Mucosa of stomach (tissue), 1 donor: ENCODE measurements at regions not wholly inside any gene's neighbourhood (a gene's known extent, or its start where the extent isn't known, plus 50 kb on each side); places are given as distances from the start of the nearest gene placed in this dataset.

Experiments
- H3K27me3 ChIP-seq: one replicate; pipeline ENCODE4 v1.7.0; 2013; ENCODE audit warnings: mild to moderate bottlenecking, low read length; ENCODE audit not compliant: control insufficient read depth, insufficient read depth
- H3K36me3 ChIP-seq: one replicate; pipeline ENCODE4 v1.7.0; 2013; ENCODE audit warnings: low read length; ENCODE audit not compliant: control insufficient read depth, insufficient read depth
- H3K4me1 ChIP-seq: one replicate; pipeline ENCODE4 v1.7.0; 2013; ENCODE audit warnings: mild to moderate bottlenecking, low read length; ENCODE audit not compliant: control insufficient read depth, insufficient read depth
- H3K4me3 ChIP-seq: one replicate; pipeline ENCODE4 v1.7.0; 2013; ENCODE audit warnings: low read length
- H3K9ac ChIP-seq: one replicate; pipeline ENCODE4 v1.7.0; 2013; ENCODE audit warnings: mild to moderate bottlenecking, low read length, moderate library complexity
- H3K9me3 ChIP-seq: one replicate; pipeline ENCODE4 v1.7.0; 2013; ENCODE audit warnings: mild to moderate bottlenecking, low read length, moderate library complexity; ENCODE audit not compliant: control insufficient read depth
- donor health status: Pancreatic carcinoma.

DNA sequence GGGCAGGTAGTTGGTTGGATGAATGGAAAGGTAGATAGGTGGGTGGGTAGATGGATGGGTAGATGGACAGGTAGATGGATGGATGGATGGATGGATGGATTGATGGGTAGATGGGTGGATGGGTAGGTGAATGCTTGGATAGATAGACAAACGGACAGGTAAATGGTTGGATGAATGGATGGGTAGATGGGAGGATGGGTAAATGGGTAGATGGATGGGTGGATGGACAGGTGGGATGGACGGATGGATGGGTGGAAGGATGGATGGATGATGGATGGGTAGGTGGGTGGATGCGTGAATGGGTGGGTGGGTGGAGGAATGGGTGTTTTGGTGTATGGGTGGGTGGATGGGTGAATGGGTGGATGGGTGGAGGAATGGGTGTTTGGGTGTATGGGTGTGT, 50.1 kb upstream of the ASAP2 start:
- H3K9me3 ChIP-seq, result no peaks in the 10 kb centered on the region
- H3K9ac ChIP-seq, result no peak overlapping the region
- H3K4me3 ChIP-seq, result no peak overlapping the region
- no peaks in the 10 kb centered on the region for H3K27me3 ChIP-seq
- peaks cover 13% of the 10 kb centered on the region for H3K4me1 ChIP-seq
- no peaks in the 10 kb centered on the region for H3K36me3 ChIP-seq

- Histone ChIP-seq H3K9me3 (no peaks in the 10 kb centered on the region), H3K4me3 (no peak overlapping the region), H3K9ac (no peak overlapping the region), H3K4me1 (peaks cover 13% of the 10 kb centered on the region), H3K36me3 (no peaks in the 10 kb centered on the region), H3K27me3 (no peaks in the 10 kb centered on the region)
Measured at GRCh38 chr2:9154061-9154460, 52.6 kb upstream of the ASAP2 start.

- H3K27me3 ChIP-seq, result no peaks in the 10 kb centered on the region
- H3K9me3 ChIP-seq, result no peaks in the 10 kb centered on the region
- H3K4me3 ChIP-seq, result no peak overlapping the region
- no peak overlapping the region for H3K9ac ChIP-seq
- peaks cover 13% of the 10 kb centered on the region for H3K4me1 ChIP-seq
- H3K36me3 ChIP-seq, result no peaks in the 10 kb centered on the region
Measured at GRCh38 chr2:9153643-9153980, 53.0 kb upstream of the ASAP2 start.

DNA sequence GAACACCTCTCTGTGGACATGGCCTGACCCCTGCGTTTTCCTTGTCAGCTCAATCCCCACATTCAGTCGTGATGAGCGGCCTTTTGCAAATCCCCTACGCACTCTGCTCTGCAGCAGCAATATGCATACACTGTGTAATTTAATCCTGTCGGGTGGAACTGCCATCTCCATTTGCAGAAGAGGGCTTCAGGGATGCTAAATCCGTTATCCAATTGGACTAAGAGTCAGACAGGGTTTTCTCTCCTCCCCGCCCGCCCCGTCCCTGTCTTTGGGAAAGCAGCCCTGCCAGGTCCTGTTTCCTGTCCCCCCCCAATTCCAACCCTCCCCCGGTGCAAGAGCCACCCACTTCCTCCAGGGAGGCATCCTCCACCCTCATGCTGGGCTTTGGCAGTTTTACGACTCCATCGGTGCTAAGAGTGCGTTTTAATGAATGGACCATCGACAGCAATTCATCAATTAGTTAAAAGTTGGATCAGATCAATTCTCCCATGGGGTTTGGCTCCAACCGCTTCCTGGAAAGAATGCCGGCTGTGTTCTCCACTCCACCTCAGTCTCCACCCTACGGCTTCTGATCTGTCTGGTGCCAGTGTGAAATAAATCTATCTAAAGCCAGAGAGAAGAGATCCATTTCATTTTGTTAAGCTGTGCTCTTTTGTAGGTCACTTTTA, 53.5 kb upstream of the ASAP2 start:
- H3K9me3 ChIP-seq, result no peaks in the 10 kb centered on the region
- no peak overlapping the region for H3K9ac ChIP-seq
- no peaks in the 10 kb centered on the region for H3K27me3 ChIP-seq
- H3K4me3 ChIP-seq, result no peak overlapping the region
- no peaks in the 10 kb centered on the region for H3K36me3 ChIP-seq
- peaks cover 13% of the 10 kb centered on the region for H3K4me1 ChIP-seq

GRCh38 chr2:9150906-9151305, 55.7 kb upstream of the ASAP2 start:
- no peaks in the 10 kb centered on the region for H3K36me3 ChIP-seq
- H3K4me3 ChIP-seq, result no peak overlapping the region
- no peaks in the 10 kb centered on the region for H3K27me3 ChIP-seq
- no peak overlapping the region for H3K9ac ChIP-seq
- peaks cover 13% of the 10 kb centered on the region for H3K4me1 ChIP-seq
- no peaks in the 10 kb centered on the region for H3K9me3 ChIP-seq

DNA sequence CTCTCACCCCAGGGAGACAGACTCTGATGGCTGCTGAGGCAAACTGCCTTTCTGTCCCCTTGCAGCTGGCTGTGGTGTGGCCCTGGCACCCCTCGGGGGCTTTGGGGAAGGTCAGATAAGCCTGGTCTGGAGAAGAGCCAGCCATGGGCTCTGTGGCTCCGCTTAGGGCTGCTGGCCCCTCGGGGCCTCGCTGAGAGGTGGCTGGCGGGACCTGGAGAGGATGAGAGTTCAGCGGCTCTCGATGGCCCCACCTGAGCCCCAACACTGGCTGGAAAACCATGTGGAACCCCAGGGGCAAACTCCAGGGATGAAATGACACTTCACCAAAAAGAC, 56.1 kb upstream of the ASAP2 start:
- H3K9ac ChIP-seq, result no peak overlapping the region
- no peaks in the 10 kb centered on the region for H3K27me3 ChIP-seq
- H3K9me3 ChIP-seq, result no peaks in the 10 kb centered on the region
- no peaks in the 10 kb centered on the region for H3K36me3 ChIP-seq
- H3K4me1 ChIP-seq, result peaks cover 13% of the 10 kb centered on the region
- no peak overlapping the region for H3K4me3 ChIP-seq

DNA sequence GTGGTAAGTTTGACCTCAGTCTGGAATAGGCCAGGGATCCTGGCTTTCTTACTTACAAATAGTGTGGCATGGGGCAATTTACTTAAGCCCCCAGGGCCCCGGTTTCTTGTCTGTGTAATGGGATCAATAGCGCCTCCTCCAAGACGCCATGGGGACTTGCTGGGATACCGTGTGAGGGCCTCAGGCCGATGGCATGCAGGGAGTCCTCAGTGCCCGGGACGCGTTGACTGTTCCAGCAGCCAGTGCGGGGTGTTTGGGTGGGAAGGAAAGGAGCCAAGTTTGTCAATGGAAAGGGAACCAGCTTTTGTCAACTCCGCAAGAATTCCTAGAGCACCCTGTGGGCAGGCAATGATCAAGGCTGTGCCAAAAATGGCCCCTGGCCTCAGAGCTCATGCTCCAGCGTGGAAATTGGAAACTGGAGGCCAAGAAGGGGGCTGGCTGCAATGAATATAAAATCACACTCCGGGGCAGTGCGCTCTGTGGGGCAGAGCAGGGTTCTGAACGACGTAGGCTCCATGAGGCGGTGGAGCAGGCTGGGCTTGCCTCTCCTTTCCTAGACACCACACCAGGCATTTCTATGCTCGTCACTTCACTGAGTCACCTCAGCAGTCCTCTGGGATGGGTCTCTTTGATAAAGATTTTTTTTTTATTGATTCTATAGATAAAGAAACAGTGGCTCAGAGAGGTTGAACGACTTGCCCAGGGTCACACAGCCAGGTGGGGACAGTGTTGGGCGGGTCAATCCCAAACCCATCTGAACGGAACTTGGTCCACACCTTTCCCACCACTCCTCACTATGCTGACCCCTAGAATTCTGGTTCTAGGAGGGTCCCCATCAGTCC, 56.7 kb upstream of the ASAP2 start:
- no peak overlapping the region for H3K4me3 ChIP-seq
- no peaks in the 10 kb centered on the region for H3K27me3 ChIP-seq

DNA sequence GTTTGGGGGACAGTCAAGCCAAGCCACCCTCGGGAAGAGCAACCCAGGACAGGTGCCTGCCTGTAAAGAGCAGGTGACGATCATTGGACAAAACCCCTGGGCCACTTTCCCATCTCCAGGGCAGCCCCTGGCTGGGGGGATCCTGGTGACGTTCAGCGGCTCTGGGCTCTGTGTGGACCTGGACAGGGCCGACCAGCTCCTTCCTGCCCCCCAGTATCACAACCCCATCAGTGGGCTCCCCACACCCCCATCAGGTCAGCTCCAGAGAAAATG, 57.3 kb upstream of the ASAP2 start:
- Histone ChIP-seq H3K36me3 (no peaks in the 10 kb centered on the region), H3K9ac (no peak overlapping the region), H3K27me3 (no peaks in the 10 kb centered on the region), H3K4me1 (peaks cover 22% of the 10 kb centered on the region), H3K9me3 (no peaks in the 10 kb centered on the region), H3K4me3 (no peak overlapping the region)

More for the DNA sequence above, 56.7 kb upstream of the ASAP2 start:
- Histone ChIP-seq H3K36me3 (no peaks in the 10 kb centered on the region), H3K9ac (no peak overlapping the region), H3K9me3 (no peaks in the 10 kb centered on the region), H3K4me1 (peaks cover 16% of the 10 kb centered on the region)

- H3K9me3 ChIP-seq, result no peaks in the 10 kb centered on the region
- no peak overlapping the region for H3K9ac ChIP-seq
- no peaks in the 10 kb centered on the region for H3K36me3 ChIP-seq
- peaks cover 36% of the 10 kb centered on the region for H3K4me1 ChIP-seq
- no peaks in the 10 kb centered on the region for H3K27me3 ChIP-seq
- H3K4me3 ChIP-seq, result no peak overlapping the region
Measured at GRCh38 chr2:9146646-9147045, 60.0 kb upstream of the ASAP2 start.

DNA sequence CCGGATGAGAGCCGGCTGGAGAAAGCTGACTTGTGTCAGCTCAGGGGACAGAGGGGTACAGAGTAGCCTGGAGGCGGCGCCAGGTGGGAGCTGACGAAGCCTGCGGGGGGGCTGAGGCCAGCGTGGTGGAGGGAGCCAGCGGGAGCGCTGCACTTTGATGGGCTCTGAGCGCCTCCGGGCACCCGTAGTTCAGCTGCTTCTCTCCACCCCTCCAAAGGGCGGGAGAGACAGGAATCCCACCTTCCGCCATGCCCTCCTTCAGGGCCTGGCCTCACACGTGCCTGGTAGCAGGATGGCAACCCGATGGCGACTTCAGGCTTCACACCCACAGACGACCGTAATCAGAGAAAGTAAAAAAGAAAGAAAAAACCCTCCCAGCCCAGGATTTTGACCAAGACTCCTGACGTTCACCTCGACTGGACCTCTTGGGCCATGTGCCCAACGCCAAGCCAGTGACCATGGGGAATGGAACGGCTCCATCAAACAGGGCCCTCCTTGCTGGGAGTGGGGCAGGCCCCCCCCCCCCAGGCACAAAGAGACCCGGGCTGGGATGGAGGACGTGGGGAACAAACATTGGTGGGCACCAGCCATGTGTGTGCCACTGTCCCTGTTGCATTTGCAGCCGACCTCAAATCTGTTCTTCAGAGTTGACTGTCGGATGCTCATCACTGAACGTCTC, 60.7 kb upstream of the ASAP2 start:
- no peaks in the 10 kb centered on the region for H3K27me3 ChIP-seq
- no peak overlapping the region for H3K4me3 ChIP-seq
- no peak overlapping the region for H3K9ac ChIP-seq
- H3K36me3 ChIP-seq, result no peaks in the 10 kb centered on the region
- no peaks in the 10 kb centered on the region for H3K9me3 ChIP-seq
- H3K4me1 ChIP-seq, result peaks cover 40% of the 10 kb centered on the region

- Histone ChIP-seq H3K4me1 (peaks cover 40% of the 10 kb centered on the region), H3K9ac (no peak overlapping the region), H3K36me3 (no peaks in the 10 kb centered on the region), H3K9me3 (no peaks in the 10 kb centered on the region), H3K4me3 (no peak overlapping the region), H3K27me3 (no peaks in the 10 kb centered on the region)
Measured at GRCh38 chr2:9145109-9145751, 61.4 kb upstream of the ASAP2 start.

- H3K9ac ChIP-seq, result no peak overlapping the region
- H3K36me3 ChIP-seq, result no peaks in the 10 kb centered on the region
- no peak overlapping the region for H3K4me3 ChIP-seq
- H3K27me3 ChIP-seq, result no peaks in the 10 kb centered on the region
- H3K4me1 ChIP-seq, result peaks cover 40% of the 10 kb centered on the region
- no peaks in the 10 kb centered on the region for H3K9me3 ChIP-seq
Measured at GRCh38 chr2:9144617-9145016, 62.0 kb upstream of the ASAP2 start.
